Breast epithelium (tissue), 3 donors: ENCODE measurements at regions not wholly inside any gene's neighbourhood (a gene's known extent, or its start where the extent isn't known, plus 50 kb on each side); places are given as distances from the start of the nearest gene placed in this dataset.

Experiments used
- CTCF ChIP-seq, 3 donors: fragments of 450-650 bp; IDR thresholded peaks; one replicate each; pipeline ENCODE4 v1.5.1; 2016 to 2017; ENCODE audit warnings: antibody characterized with exemption in 3 of 3, mild to moderate bottlenecking in 3 of 3, moderate library complexity in 3 of 3
- POLR2A ChIP-seq: fragments of 450-650 bp; IDR thresholded peaks from one replicate; pipeline ENCODE4 v1.6.1; 2016; ENCODE audit warnings: antibody characterized with exemption, mild to moderate bottlenecking, moderate library complexity
- POLR2AphosphoS5 ChIP-seq, 3 donors: sonication (generic); formaldehyde crosslinking; IDR thresholded peaks; one replicate each; pipeline ENCODE4 v1.6.1; 2017; ENCODE audit warnings: antibody characterized with exemption in 3 of 3

GRCh38 chr5:67301285-67301903 lies 104.8 kb upstream of the CD180 start:
- TF ChIP-seq CTCF (IDR thresholded peaks at IDR 0.05), result no peak
- peak; percentile 59 to 93 (median 84) for TF ChIP-seq POLR2AphosphoS5 (IDR thresholded peaks at IDR 0.05)
- no peak for TF ChIP-seq POLR2A
